ENCODE measurements at regions not wholly inside any gene's neighbourhood (a gene's known extent, or its start where the extent isn't known, plus 50 kb on each side); places are given as distances from the start of the nearest gene placed in this dataset.

DNA sequence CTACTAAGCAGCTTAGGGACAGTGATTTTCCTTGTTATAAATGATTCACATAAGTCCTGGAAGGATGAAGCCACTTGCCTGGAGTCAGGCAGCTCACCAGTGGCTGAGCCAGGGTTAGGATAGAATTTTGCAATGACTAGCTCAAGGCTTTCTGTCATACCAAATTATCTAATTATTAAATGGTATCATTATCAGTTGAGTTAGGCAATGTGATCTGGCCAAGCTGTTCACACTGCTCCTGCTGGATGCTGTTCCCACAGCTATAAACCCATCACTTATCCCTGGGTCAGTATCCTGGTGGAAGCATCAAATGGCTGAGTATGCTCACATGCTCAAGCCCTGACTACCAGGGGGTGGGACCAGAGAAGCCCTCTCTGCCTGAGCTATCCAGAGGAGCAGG is 235.2 kb downstream of the MTX2 start:
- Histone ChIP-seq H3K4me3 (no peak overlapping the region), H3K36me3 (no peaks in the 10 kb centered on the region), H3K9me3 (no peaks in the 10 kb centered on the region), H3K27me3 (peaks cover 0 to 7% (median 0%) of the 10 kb centered on the region in 3 donors), H3K27ac (no peak overlapping the region), H3K4me1 (no peaks in the 10 kb centered on the region)
- no peak for DNase-seq
- intact Hi-C loops (cut with DNase I; ENCODE audit: low total_unique reads) = no loop called here
- no peak for TF ChIP-seq POLR2A (IDR thresholded peaks at IDR 0.05)
- TF ChIP-seq, protein P1, sequence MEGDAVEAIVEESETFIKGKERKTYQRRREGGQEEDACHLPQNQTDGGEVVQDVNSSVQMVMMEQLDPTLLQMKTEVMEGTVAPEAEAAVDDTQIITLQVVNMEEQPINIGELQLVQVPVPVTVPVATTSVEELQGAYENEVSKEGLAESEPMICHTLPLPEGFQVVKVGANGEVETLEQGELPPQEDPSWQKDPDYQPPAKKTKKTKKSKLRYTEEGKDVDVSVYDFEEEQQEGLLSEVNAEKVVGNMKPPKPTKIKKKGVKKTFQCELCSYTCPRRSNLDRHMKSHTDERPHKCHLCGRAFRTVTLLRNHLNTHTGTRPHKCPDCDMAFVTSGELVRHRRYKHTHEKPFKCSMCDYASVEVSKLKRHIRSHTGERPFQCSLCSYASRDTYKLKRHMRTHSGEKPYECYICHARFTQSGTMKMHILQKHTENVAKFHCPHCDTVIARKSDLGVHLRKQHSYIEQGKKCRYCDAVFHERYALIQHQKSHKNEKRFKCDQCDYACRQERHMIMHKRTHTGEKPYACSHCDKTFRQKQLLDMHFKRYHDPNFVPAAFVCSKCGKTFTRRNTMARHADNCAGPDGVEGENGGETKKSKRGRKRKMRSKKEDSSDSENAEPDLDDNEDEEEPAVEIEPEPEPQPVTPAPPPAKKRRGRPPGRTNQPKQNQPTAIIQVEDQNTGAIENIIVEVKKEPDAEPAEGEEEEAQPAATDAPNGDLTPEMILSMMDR (IDR thresholded peaks at IDR 0.05) = no peak
- no peak for TF ChIP-seq EP300 (IDR thresholded peaks at IDR 0.05)
- TF ChIP-seq POLR2AphosphoS5 (IDR thresholded peaks at IDR 0.05) = no peak

DNA sequence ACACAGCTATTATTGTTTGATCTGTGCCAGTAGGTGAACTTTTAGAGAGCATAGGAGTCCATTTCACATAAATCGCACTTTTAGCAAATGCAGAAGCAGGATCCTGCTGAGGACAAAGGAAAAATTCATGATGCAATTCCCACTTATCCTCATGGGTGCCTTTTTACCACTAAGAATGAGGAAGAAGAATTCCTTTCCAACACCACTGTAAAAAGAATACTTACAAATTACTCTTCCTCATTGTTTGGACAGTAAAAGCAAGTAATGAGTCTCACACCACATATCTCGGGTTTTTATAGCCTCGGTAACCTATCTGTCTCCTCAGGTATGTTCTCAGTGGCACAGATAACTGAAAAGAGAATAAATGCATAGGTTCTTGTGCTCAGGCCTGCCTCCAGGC is 238.5 kb downstream of the MTX2 start:
- Histone ChIP-seq H3K27me3 (no peaks in the 10 kb centered on the region), H3K4me3 (no peak overlapping the region), H3K4me1 (no peaks in the 10 kb centered on the region), H3K27ac (no peak overlapping the region), H3K36me3 (no peaks in the 10 kb centered on the region), H3K9me3 (no peaks in the 10 kb centered on the region)
- no peak for DNase-seq
- TF ChIP-seq, protein P1 (IDR thresholded peaks at IDR 0.05) = no peak
- intact Hi-C loops (cut with DNase I; ENCODE audit: low total_unique reads) = no loop called here
- WGBS, 5 donors = 63 to 78% (median 68%) methylated on average over 3 of the region's 3 CpGs

DNA sequence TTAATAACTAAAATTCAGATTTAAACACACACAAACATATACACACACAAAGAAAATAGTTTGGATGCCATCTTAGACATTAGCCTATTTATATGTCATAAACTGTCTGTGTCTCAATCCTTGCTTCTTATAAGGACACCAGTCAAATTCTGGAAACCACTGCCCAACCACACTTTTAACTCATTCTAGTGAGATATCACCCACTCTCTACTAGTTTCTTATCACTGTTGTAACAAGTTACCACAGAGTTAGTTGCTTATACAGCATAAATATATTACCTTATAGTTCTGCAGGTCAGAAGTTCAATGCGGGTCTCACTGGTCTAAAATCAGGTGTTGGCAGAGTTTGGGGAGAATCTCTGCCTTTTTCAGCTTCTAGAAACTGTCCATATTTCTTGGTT is 239.1 kb downstream of the MTX2 start:
- 88 to 95% (median 89%) methylated on average over 1 of the region's 1 CpG for WGBS, 5 donors
- intact Hi-C loops (cut with DNase I; ENCODE audit: low total_unique reads) = no loop called here
- Histone ChIP-seq H3K4me3 (no peak overlapping the region), H3K36me3 (no peaks in the 10 kb centered on the region), H3K27ac (no peak overlapping the region), H3K4me1 (no peaks in the 10 kb centered on the region), H3K27me3 (no peaks in the 10 kb centered on the region), H3K9me3 (no peaks in the 10 kb centered on the region)
- TF ChIP-seq POLR2AphosphoS5 (IDR thresholded peaks at IDR 0.05) = no peak
- no peak for TF ChIP-seq EP300 (IDR thresholded peaks at IDR 0.05)
- TF ChIP-seq, protein P1 (IDR thresholded peaks at IDR 0.05) = no peak
- no peak for TF ChIP-seq POLR2A (IDR thresholded peaks at IDR 0.05)
- DNase-seq = no peak

DNA sequence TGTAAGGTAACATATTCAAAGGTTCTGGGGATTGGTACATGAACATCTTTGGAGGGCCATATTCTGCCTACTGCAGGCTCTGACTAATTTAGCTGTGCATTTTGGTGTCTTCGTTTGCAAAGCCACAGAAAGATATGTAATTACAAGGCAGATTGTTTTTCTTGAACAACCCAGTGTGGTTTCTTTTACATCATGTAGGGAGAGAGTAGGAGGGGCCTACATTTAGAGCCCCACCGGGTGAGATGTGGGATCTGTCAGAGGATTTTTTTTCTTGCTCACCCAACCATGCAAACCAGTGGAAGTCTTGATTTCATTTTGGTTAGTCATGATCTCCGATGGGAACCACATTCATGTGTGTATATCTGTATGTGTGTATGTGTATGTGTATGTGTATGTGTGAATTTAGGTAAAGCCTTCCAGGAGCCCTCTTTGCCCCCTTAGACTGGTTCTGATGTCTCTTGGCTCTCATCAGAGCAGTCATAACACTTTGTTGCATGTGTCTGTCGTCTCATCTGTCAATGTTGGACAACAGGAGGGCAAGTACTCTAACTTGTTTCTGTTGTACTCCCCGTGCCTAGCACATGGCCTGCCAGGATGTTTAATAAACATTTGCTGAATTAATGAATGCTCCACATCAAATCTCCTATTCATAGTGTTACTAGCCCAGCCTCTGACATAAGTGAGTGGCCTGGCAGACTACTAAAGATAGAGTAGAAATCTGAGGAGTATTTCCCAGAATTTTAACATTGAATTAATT is 239.9 kb downstream of the MTX2 start:
- DNase-seq = no peak
- Histone ChIP-seq H3K4me1 (no peaks in the 10 kb centered on the region), H3K36me3 (no peaks in the 10 kb centered on the region), H3K9me3 (no peaks in the 10 kb centered on the region), H3K27me3 (no peaks in the 10 kb centered on the region), H3K4me3 (no peak overlapping the region), H3K27ac (no peak overlapping the region)
- intact Hi-C loops (cut with DNase I; ENCODE audit: low total_unique reads) = no loop called here
- no peak for TF ChIP-seq EP300 (IDR thresholded peaks at IDR 0.05)
- TF ChIP-seq POLR2A (IDR thresholded peaks at IDR 0.05) = no peak
- no peak for TF ChIP-seq POLR2AphosphoS5 (IDR thresholded peaks at IDR 0.05)
- TF ChIP-seq, protein P1 (IDR thresholded peaks at IDR 0.05) = no peak
- 59 to 69% (median 66%) methylated on average over 5 of the region's 5 CpGs for WGBS, 5 donors

Data from stomach (tissue), 8 donors.